ENCODE measurements at regions not wholly inside any gene's neighbourhood (a gene's known extent, or its start where the extent isn't known, plus 50 kb on each side); places are given as distances from the start of the nearest gene placed in this dataset.

DNA sequence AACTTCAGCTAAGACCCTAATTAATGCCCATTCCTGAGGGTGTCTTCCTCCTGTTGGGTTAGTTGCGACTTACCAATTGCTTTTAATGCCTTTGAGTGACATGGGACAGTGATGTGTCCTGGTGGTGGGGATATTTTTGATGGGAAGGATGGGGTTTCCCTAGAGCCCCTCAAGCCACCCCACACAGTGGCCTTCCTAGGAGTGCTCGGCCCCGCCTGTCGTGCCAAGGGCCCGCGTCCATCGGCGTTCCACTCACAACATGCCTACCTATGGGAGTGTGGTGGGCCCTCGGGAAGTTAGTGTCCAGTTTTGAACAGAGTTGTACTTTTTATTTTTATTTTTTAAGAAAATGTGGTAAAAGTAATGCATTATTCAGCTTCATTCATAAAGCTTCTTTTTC is 50.1 kb upstream of the TSPAN2 start:
- no peak for DNase-seq

Data from activated CD4-positive, alpha-beta T cell treated with anti-CD3 and anti-CD28 coated beads, Interleukin-2, amount 50 U/mL, for 16 hours (primary cell).